ENCODE measurements at regions not wholly inside any gene's neighbourhood (a gene's known extent, or its start where the extent isn't known, plus 50 kb on each side); places are given as distances from the start of the nearest gene placed in this dataset.

DNA sequence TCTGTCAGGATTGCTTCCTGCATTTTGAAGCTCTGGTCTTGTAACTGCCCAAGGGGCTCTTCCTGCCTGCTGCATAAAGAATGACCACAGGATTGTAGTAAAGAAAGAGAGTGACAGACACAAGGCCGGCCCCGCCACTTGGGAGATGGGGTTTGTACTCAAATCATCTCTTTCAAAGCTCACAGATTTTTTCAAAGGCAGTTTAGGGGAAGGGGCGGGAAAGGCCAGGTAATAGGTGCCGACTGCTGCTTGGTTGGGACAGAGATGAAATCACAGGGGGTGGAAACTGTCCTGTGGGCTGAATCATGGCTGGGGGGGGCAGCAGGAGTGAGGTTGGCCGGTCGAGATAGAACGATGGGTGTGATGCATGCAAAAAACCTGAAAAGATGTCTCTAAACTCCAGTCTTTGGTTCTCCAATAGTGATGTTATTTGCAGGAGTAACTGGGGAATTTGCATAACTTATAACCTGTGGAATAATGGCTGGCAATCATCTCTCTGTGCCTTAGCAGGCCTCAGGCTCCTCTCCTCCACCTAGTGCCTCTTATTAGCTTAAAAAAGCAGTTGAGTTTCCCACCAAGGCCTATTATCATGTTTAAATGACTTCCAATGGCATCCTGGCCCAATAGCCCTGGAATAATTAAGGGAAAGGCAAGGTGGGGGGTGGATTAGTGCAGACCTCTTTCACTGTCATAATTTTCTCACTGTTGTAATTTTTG is 778.4 kb upstream of the FRG1 start:
- Mint-ChIP-seq H3K9me3 (peaks cover 10% of the 10 kb centered on the region), H3K27ac (no peak overlapping the region), H3K36me3 (ENCODE audit: low read depth) (no peaks in the 10 kb centered on the region), H3K4me3 (no peak overlapping the region), H3K27me3 (no peaks in the 10 kb centered on the region), H3K4me1 (ENCODE audit: low read depth) (no peaks in the 10 kb centered on the region)

DNA sequence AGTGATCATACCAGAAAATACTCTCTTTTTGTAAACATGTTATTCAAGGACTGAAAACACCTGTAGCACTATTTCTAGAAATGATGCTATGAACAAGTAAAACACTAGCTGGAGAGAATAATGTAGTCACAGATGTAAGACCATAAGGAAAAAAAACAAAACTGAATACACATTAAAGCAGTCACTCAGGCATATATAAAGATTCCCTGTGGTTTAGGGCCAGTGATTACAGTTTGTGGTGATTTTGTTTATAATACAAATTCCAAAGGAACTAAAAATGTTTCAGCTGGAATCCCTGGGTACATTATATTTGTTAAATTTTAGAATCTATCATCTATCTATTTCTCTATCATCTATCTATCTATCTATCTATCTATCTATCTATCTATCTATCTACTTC is 777.8 kb upstream of the FRG1 start:
- Mint-ChIP-seq H3K27ac (no peak overlapping the region), H3K4me3 (no peak overlapping the region), H3K9me3 (peaks cover 9% of the 10 kb centered on the region), H3K36me3 (ENCODE audit: low read depth) (no peaks in the 10 kb centered on the region), H3K27me3 (no peaks in the 10 kb centered on the region), H3K4me1 (ENCODE audit: low read depth) (no peaks in the 10 kb centered on the region)

DNA sequence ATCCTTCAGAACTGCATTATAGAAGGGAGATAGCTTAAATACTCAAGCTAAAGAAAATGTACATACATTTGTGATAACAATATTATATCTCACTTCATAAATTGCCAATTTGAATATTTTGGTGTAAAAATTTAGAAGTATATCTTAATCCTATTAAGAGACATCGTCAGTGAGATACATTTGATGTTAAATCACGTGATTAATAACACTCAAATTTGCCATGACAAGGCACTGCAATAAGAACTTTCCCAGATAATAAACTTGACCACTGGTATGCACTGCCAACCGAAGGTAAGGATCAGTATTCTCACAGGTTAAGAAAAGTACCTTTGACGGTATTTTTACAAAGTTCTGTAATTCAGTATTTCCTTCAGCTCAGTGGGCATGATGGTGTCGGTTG is 764.7 kb upstream of the FRG1 start:
- Mint-ChIP-seq H3K27ac (no peak overlapping the region), H3K36me3 (ENCODE audit: low read depth) (no peaks in the 10 kb centered on the region), H3K9me3 (peaks cover 4% of the 10 kb centered on the region), H3K4me3 (no peak overlapping the region), H3K4me1 (ENCODE audit: low read depth) (no peaks in the 10 kb centered on the region), H3K27me3 (no peaks in the 10 kb centered on the region)

DNA sequence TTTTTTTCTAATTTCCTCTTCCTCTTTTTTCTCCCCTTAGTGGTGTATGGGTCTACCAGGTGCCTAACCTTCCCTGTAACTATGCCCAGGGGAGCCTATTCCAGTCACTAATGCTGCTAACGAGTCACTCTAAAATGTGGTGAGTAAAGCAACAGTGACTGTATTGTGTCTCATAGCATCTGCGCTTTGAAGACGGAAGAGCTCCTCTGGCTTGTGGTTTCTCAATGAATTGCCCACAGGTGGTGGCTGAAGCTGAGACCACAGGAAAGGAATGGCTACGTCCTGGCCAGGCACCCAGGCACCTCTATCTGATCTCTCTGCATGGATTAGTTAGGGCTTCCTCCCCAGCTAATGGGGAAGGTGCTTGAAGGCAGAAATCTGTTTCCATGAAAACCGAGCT is 763.5 kb upstream of the FRG1 start:
- peaks cover 4% of the 10 kb centered on the region for H3K9me3 Mint-ChIP-seq

DNA sequence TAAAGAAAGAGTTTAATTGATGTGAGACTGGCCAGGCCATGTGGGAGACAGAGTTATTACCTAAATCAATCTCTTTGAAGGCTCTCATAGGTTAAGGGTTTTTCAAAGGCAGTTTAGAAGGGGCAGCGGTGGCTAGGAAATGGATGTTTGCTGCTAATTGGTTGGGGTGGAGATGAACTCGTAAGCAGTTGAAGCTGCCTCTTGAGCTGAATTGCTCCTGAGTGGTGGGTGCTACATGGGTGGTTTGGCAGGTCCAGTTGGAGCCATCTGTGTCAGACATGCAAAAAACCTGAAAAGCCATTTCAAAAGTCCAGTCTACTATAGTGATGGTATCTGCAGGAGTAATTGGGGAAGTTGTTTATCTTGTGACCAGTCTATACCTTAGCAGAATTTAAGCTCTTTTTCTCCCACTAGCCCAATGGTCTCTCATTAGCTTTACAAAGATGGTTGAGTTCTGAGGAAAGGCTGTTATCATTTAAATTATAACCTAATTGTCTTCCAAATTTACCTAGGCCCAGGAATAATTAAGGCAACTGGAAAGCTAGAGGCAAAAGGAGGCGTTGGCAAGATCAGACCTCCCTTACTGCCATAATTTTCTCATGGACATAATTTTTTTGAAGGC is 762.4 kb upstream of the FRG1 start:
- Mint-ChIP-seq H3K4me3 (no peak overlapping the region), H3K4me1 (ENCODE audit: low read depth) (no peaks in the 10 kb centered on the region), H3K9me3 (peaks cover 4% of the 10 kb centered on the region), H3K27me3 (no peaks in the 10 kb centered on the region), H3K27ac (no peak overlapping the region), H3K36me3 (ENCODE audit: low read depth) (no peaks in the 10 kb centered on the region)

More for the DNA sequence above, 763.5 kb upstream of the FRG1 start:
- H3K27ac Mint-ChIP-seq = no peak overlapping the region
- no peaks in the 10 kb centered on the region for H3K27me3 Mint-ChIP-seq
- no peak overlapping the region for H3K4me3 Mint-ChIP-seq
- no peaks in the 10 kb centered on the region for H3K4me1 Mint-ChIP-seq (ENCODE audit: low read depth)
- no peaks in the 10 kb centered on the region for H3K36me3 Mint-ChIP-seq (ENCODE audit: low read depth)

DNA sequence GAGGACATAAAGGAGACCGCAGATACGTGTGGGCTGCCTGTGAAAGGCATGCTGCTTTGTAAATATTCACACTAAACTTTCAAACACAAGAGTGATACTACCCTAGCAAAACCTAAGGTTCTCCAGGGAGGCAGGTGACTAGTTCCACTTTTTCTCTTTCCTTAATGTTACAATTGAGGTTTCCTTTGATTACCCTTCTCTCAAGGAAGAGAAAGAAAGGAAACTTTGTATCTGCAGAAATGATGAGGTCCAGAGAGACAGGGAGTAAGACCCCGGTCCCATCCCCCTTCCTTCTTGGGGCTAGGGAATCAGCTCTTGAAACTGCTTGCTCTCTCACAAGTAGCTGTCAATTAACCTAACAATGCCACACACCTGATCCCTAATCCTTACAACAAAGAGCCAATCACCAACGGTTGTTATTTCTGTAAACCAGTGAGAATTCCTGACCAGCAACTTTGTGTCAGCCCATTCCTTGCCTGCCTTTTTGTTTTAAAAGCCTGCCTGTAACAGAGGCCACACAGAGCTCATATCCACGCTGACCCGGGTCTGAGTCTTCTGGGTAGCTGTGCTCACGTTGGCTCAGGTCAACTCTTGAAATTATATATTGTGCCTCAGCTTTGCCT is 754.8 kb upstream of the FRG1 start:
- Mint-ChIP-seq H3K27ac (no peak overlapping the region), H3K4me1 (ENCODE audit: low read depth) (no peaks in the 10 kb centered on the region), H3K36me3 (ENCODE audit: low read depth) (no peaks in the 10 kb centered on the region), H3K9me3 (peaks cover 20% of the 10 kb centered on the region), H3K4me3 (no peak overlapping the region), H3K27me3 (no peaks in the 10 kb centered on the region)

DNA sequence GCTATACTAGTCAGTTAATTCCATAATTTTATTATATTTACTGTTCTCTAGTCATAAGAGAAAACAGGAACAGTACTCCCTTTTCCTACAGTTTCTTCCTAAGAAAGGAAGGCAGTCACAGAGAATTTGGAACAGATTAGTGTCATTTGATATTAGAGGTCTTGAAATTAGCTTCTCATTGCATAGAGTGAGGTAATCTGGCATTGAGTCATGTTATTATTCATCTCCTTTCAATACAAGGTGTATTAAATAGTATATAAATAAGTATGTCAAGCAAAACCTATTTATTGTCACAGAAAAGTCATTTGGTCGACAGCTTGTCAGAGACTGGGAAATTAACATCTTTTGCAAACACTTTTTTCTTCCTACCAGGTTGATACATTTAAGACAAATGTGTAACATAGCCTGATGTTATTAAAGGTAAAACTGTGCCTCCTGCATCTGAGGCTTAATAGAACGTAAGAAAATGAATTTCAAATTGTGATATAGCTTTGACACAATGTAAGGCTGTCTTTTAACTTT is 753.1 kb upstream of the FRG1 start:
- H3K27ac Mint-ChIP-seq = no peak overlapping the region
- H3K9me3 Mint-ChIP-seq = peaks cover 27% of the 10 kb centered on the region
- no peaks in the 10 kb centered on the region for H3K36me3 Mint-ChIP-seq (ENCODE audit: low read depth)
- H3K4me3 Mint-ChIP-seq = no peak overlapping the region
- H3K27me3 Mint-ChIP-seq = no peaks in the 10 kb centered on the region
- no peaks in the 10 kb centered on the region for H3K4me1 Mint-ChIP-seq (ENCODE audit: low read depth)

DNA sequence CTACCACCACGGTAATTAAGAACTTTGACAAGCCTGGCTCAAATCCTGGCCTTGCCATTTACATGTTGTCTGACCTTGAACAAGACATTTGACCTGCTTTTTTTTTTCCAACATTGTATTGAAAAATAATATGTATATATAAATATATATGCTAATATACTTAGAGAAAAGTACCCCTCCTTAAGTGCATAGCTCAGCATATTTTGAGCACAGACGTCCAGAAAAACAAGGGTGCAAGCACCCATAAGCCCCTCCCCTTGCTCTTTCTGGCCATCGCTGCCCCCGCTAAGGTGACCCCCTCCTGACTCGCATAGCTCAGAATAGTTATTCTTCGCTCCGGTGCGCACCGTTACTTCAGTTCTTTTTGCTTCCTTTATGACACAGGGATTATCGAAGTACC is 742.0 kb upstream of the FRG1 start:
- no peaks in the 10 kb centered on the region for H3K27me3 Mint-ChIP-seq

DNA sequence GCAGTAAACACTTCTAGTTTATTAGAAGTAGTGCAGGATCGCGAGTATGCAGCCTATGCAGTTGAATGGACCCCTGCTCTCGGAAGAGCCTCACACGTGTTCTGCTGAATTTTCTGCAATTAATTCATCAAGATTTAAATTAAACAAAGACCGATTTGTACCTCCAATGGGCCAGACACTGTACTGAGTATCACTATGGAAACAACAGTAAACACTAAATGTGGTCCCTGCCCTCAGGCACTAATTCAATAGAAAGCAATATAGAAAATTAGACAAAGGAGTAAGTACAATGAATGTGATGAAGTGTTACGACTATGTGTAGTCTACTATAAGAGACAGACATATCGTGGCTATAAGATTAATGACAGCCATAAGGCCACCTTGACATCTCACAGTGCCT is 740.3 kb upstream of the FRG1 start:
- no peaks in the 10 kb centered on the region for H3K9me3 Mint-ChIP-seq
- peaks cover 8% of the 10 kb centered on the region for H3K4me1 Mint-ChIP-seq (ENCODE audit: low read depth)
- H3K4me3 Mint-ChIP-seq = no peak overlapping the region
- H3K27me3 Mint-ChIP-seq = no peaks in the 10 kb centered on the region
- H3K27ac Mint-ChIP-seq = no peak overlapping the region
- H3K36me3 Mint-ChIP-seq (ENCODE audit: low read depth) = no peaks in the 10 kb centered on the region

More for the DNA sequence above, 742.0 kb upstream of the FRG1 start:
- no peak overlapping the region for H3K27ac Mint-ChIP-seq
- H3K4me3 Mint-ChIP-seq = no peak overlapping the region
- H3K36me3 Mint-ChIP-seq (ENCODE audit: low read depth) = no peaks in the 10 kb centered on the region
- H3K4me1 Mint-ChIP-seq (ENCODE audit: low read depth) = peaks cover 8% of the 10 kb centered on the region
- no peaks in the 10 kb centered on the region for H3K9me3 Mint-ChIP-seq

DNA sequence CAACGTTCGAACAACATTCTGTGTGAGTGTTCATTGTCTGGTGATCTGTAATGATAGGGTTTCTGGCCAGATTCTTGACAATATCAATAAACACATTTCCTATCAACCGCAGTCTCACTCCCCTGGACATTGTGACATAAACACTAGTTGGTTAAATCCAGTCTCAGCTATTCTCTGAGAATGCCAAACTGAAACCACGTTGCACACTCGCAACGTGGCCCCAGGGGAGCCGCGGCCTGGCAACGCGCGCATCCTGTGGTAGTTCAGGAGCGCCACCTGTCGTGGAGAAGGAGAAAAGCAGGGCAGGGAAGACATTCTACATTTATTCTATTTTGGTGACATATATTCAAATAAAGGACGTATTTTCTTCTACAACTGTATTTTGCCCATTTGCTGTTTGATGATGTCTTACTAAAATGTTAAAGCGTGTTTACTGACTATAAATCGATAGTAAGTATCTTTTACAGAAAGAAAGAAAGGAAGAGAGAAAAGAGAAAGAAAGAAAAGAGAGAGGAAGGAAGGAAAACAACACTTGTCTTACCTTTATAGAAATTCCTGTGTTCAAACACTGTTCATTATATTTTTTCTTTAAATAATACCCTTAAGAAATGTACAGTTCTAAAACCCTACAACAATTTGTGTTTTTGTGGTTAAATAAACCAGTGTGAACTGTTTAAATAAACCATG is 738.3 kb upstream of the FRG1 start:
- Mint-ChIP-seq H3K27me3 (no peaks in the 10 kb centered on the region), H3K27ac (no peak overlapping the region), H3K4me3 (no peak overlapping the region), H3K9me3 (peaks cover 5% of the 10 kb centered on the region), H3K4me1 (ENCODE audit: low read depth) (peaks cover 8% of the 10 kb centered on the region), H3K36me3 (ENCODE audit: low read depth) (no peaks in the 10 kb centered on the region)

DNA sequence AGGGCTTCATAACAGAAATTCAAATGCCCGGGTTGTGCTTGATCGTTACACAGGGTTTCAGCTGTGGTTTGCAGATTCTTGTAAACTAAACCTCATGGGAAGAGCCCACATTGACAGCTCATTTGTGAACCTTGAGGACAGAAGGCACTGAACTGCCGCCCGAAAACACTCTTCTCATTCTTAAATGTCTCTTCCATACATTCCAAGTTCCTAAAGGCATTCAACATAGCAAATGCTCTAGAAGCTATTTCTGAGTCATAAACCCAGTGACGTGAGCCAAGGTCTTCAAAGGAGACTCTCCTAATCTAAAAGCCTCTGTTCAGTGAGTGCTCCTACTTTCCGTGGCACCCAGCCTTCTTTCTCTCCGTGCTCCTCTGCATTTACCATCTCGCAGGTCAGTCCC is 737.8 kb upstream of the FRG1 start:
- Mint-ChIP-seq H3K27me3 (no peaks in the 10 kb centered on the region), H3K36me3 (ENCODE audit: low read depth) (no peaks in the 10 kb centered on the region), H3K4me1 (ENCODE audit: low read depth) (peaks cover 8% of the 10 kb centered on the region), H3K27ac (no peak overlapping the region), H3K9me3 (peaks cover 5% of the 10 kb centered on the region), H3K4me3 (no peak overlapping the region)

DNA sequence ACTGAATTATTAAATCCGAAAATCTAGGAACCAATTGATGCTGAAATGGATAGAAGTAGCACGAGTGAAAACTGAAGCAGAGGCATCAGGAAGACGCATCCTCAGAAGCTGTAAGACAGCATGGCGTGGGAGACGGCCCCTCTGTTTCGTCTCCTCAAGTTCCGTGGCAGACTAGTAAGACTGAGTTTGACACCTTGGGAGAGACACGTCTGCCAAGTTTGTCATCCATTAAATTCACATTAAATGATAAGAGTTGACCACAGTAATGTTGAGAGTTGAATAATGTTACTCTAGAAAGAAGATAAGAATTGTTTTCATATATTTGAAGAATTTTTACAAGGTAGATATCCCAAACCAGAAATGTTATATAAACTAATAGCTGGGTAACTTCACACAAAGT is 736.1 kb upstream of the FRG1 start:
- Mint-ChIP-seq H3K4me1 (ENCODE audit: low read depth) (peaks cover 8% of the 10 kb centered on the region), H3K4me3 (no peak overlapping the region), H3K27ac (no peak overlapping the region), H3K9me3 (peaks cover 5% of the 10 kb centered on the region), H3K27me3 (no peaks in the 10 kb centered on the region), H3K36me3 (ENCODE audit: low read depth) (no peaks in the 10 kb centered on the region)

DNA sequence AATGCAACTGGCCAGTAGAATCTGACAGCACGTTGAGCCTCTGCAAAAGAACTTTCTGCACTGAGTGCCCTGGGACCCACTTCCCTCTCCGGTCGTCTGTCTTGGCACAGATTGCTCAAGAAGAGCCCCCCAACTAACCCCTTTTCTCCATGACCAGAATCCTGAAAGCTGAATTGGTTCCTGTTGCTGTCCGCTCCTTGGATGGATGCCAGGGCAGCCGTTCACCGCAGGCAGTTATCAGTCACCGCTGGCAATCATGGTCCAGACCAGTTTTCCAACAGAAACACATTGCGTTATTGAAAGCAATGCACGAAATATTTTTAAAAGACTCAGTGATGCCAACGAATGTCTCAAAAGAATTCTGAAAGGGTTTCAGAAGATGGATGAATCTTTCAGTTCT is 733.7 kb upstream of the FRG1 start:
- Mint-ChIP-seq H3K4me3 (no peak overlapping the region), H3K9me3 (peaks cover 13% of the 10 kb centered on the region), H3K27ac (no peak overlapping the region), H3K4me1 (ENCODE audit: low read depth) (peaks cover 8% of the 10 kb centered on the region), H3K36me3 (ENCODE audit: low read depth) (no peaks in the 10 kb centered on the region), H3K27me3 (no peaks in the 10 kb centered on the region)

DNA sequence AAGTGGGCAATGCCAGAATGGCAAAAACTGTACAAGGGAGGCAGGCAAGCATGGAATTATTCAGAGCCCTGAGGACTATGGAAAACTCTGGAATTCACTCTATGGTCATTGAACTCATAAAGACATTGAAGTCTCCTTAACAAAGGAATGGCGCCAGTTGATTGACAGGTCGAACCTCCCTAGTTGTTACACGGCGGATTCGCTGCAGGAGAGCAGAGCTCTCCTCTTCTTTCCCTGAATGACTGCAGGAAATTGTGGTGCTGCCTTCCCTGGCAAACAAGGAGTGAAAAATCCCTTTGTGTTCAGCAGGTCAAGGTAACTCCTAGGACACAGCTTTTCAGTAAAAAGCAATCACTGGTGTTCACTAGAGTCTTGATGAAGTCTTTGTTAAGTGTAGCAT is 732.8 kb upstream of the FRG1 start:
- Mint-ChIP-seq H3K4me3 (no peak overlapping the region), H3K27me3 (no peaks in the 10 kb centered on the region), H3K36me3 (ENCODE audit: low read depth) (no peaks in the 10 kb centered on the region), H3K9me3 (peaks cover 13% of the 10 kb centered on the region), H3K27ac (no peak overlapping the region), H3K4me1 (ENCODE audit: low read depth) (peaks cover 1% of the 10 kb centered on the region)

DNA sequence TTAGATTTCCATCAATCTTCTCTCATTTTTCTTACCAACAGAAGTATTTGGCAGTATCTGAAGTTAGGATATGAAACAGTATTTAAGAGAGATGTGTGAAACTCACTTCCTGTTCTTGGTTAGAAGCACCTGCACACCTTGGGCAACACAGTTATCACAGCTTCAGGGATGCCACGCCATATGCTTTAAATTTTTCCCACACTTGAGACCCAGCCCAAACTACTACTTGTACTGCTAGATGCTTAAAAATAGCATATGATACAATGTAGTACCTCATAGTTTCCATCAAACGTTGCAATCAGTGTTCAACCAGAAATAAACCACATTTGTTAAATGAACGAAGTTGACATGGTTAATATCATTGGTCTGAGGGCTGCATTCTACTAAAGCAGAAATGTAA is 725.1 kb upstream of the FRG1 start:
- Mint-ChIP-seq H3K36me3 (ENCODE audit: low read depth) (no peaks in the 10 kb centered on the region), H3K27me3 (no peaks in the 10 kb centered on the region), H3K27ac (no peak overlapping the region)

More for the DNA sequence above, 725.1 kb upstream of the FRG1 start:
- Mint-ChIP-seq H3K4me1 (ENCODE audit: low read depth) (no peaks in the 10 kb centered on the region), H3K9me3 (peaks cover 12% of the 10 kb centered on the region), H3K4me3 (no peak overlapping the region)
